HL-60 (cell line): ENCODE measurements at regions not wholly inside any gene's neighbourhood (a gene's known extent, or its start where the extent isn't known, plus 50 kb on each side); places are given as distances from the start of the nearest gene placed in this dataset.

Experiments used
- CTCF ChIP-seq: IDR thresholded peaks from one replicate; pipeline ENCODE4 v1.5.1; 2011; ENCODE audit warnings: low read length, control low read depth, inconsistent platforms; ENCODE audit not compliant: insufficient read depth
- GABPA ChIP-seq: IDR thresholded peaks from 2 replicates; pipeline ENCODE4 v1.6.1; 2012; ENCODE audit warnings: low read depth
- REST ChIP-seq: IDR thresholded peaks from 2 replicates; pipeline ENCODE4 v1.6.1; 2012; ENCODE audit warnings: low read depth; ENCODE audit not compliant: insufficient replicate concordance

- TF ChIP-seq CTCF (no peak), GABPA (no peak), REST (no peak)
Observed at GRCh38 chr10:2674451-2674850, 392.9 kb upstream of the PFKP start.
